Activated naive CD8-positive, alpha-beta T cell treated with anti-CD3 and anti-CD28 coated beads, Interleukin-2, amount 10 ng/mL, durations not matched to agents 7 days and 5 days (primary cell): ENCODE measurements at regions not wholly inside any gene's neighbourhood (a gene's known extent, or its start where the extent isn't known, plus 50 kb on each side); places are given as distances from the start of the nearest gene placed in this dataset.

Source experiments
- ATAC-seq: fragments of 150-1000 bp; cut with Tn5 transposase; one replicate; pipeline ENCODE4 v1.10.0; 2021; ENCODE audit warnings: low read depth, moderate library complexity
- POLR2A ChIA-PET: fragments of 350-600 bp; sonication (Branson Sonifier 250); formaldehyde crosslinking; loops from one replicate; lab custom pipeline; 2021; ENCODE audit warnings: antibody characterized with exemption; lab: Charles Lee
- DNase-seq: peaks from one replicate; pipeline ENCODE4 v3.0.0; 2021
- H3K27ac Mint-ChIP-seq: one replicate; pipeline ENCODE4 v1.8.0; 2022; ENCODE audit warnings: mild to moderate bottlenecking, mixed read lengths
- H3K27me3 Mint-ChIP-seq: one replicate; pipeline ENCODE4 v1.8.0; 2022; ENCODE audit warnings: mild to moderate bottlenecking, moderate library complexity, mixed read lengths
- H3K36me3 Mint-ChIP-seq: one replicate; pipeline ENCODE4 v1.8.0; 2021; ENCODE audit warnings: mild to moderate bottlenecking, mixed read lengths
- H3K4me1 Mint-ChIP-seq: one replicate; pipeline ENCODE4 v1.8.0; 2021; ENCODE audit warnings: mixed read lengths
- H3K4me3 Mint-ChIP-seq: one replicate; pipeline ENCODE4 v1.8.0; 2022; ENCODE audit warnings: mild to moderate bottlenecking, moderate library complexity, mixed read lengths
- H3K9me3 Mint-ChIP-seq: one replicate; pipeline ENCODE4 v1.8.0; 2021; ENCODE audit warnings: mixed read lengths

- H3K4me3 Mint-ChIP-seq, result no peak overlapping the region
- ATAC-seq (no peak), DNase-seq (no peak)
- H3K4me1 Mint-ChIP-seq, result no peaks in the 10 kb centered on the region
- no peaks in the 10 kb centered on the region for H3K27me3 Mint-ChIP-seq
- H3K27ac Mint-ChIP-seq, result no peak overlapping the region
- POLR2A ChIA-PET, result no interaction called here
- no peaks in the 10 kb centered on the region for H3K36me3 Mint-ChIP-seq
- H3K9me3 Mint-ChIP-seq, result peaks cover 1% of the 10 kb centered on the region
Observed at GRCh38 chr13:109910194-109910593, 123.8 kb upstream of the IRS2 start.

DNA sequence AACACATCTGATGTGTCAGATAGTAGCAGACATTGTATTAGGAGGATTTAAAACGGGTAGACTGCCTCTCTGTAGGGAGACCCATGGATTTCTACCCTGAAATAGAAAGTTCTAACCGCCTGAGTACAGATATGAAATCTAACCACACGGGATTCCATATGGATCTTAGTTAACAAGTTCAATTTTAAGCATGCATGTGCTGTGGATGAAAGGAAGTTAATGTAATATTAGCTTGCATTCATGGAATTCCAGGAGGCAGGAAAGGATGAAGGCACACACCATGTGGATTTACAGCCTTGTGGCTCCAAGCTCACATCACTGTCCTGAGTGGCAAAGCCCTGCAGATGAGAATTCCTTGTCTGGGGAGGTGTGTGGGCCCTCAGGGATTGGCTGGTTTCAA is 120.6 kb upstream of the IRS2 start:
- H3K9me3 Mint-ChIP-seq, result peaks cover 1% of the 10 kb centered on the region
- H3K4me3 Mint-ChIP-seq, result no peak overlapping the region
- no peaks in the 10 kb centered on the region for H3K36me3 Mint-ChIP-seq
- DNase-seq (no peak), ATAC-seq (no peak)
- no peaks in the 10 kb centered on the region for H3K27me3 Mint-ChIP-seq
- H3K4me1 Mint-ChIP-seq, result no peaks in the 10 kb centered on the region
- POLR2A ChIA-PET, result no interaction called here
- H3K27ac Mint-ChIP-seq, result no peak overlapping the region

- no peak overlapping the region for H3K4me3 Mint-ChIP-seq
- H3K4me1 Mint-ChIP-seq, result no peaks in the 10 kb centered on the region
- POLR2A ChIA-PET, result no interaction called here
- peaks cover 1% of the 10 kb centered on the region for H3K9me3 Mint-ChIP-seq
- no peak for ATAC-seq
- no peaks in the 10 kb centered on the region for H3K36me3 Mint-ChIP-seq
- no peak for DNase-seq
- H3K27ac Mint-ChIP-seq, result no peak overlapping the region
- no peaks in the 10 kb centered on the region for H3K27me3 Mint-ChIP-seq
Observed at GRCh38 chr13:109904218-109904617, 117.8 kb upstream of the IRS2 start.

DNA sequence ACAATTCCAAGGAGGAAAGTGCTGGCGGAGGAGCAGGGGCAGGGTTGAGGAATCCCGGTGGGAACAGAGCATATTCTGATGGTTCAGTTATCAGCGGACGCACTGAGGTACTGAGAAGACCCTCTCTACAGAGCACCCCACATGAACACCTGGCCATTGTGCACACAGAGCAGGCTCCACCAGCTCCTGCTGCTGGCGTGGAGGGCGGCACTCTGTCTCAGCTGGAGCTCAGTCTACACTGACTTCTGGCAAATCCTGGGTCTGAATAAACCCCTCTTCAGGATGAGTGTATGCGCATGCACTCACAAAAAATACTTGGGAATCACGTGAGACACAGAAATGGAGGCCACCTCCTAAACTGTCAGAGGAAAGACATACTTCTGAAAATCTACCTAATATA is 114.4 kb upstream of the IRS2 start:
- no peaks in the 10 kb centered on the region for H3K4me1 Mint-ChIP-seq
- ATAC-seq (no peak), DNase-seq (no peak)
- H3K27ac Mint-ChIP-seq, result no peak overlapping the region
- POLR2A ChIA-PET, result no interaction called here
- no peaks in the 10 kb centered on the region for H3K9me3 Mint-ChIP-seq
- no peak overlapping the region for H3K4me3 Mint-ChIP-seq
- peaks cover 7% of the 10 kb centered on the region for H3K27me3 Mint-ChIP-seq
- no peaks in the 10 kb centered on the region for H3K36me3 Mint-ChIP-seq

DNA sequence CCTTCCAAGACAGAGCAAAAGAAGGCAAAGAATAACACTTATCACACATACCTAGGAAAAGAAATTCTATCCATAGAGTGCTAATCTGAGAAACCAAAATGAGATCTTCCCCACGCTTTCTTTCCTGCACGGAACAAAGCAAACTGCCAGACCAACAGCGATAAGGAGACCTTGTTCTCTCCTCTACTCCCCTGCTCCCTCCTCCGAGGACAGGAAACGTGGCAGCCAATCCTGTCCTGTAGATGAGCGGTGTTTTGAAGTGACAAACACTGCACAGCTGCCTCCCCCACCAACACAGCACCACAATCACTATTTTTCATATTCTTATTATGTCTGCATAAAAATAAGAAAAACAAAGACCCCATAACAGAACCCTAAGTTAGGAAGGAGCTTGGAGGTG is 113.9 kb upstream of the IRS2 start:
- no peaks in the 10 kb centered on the region for H3K4me1 Mint-ChIP-seq
- peaks cover 7% of the 10 kb centered on the region for H3K27me3 Mint-ChIP-seq
- DNase-seq, result no peak
- POLR2A ChIA-PET, result no interaction called here
- no peaks in the 10 kb centered on the region for H3K9me3 Mint-ChIP-seq
- H3K27ac Mint-ChIP-seq, result no peak overlapping the region
- ATAC-seq, result no peak
- no peaks in the 10 kb centered on the region for H3K36me3 Mint-ChIP-seq
- no peak overlapping the region for H3K4me3 Mint-ChIP-seq

GRCh38 chr13:109899748-109900147 is 113.4 kb upstream of the IRS2 start:
- no peaks in the 10 kb centered on the region for H3K9me3 Mint-ChIP-seq
- no peak overlapping the region for H3K27ac Mint-ChIP-seq
- no peaks in the 10 kb centered on the region for H3K4me1 Mint-ChIP-seq
- no peaks in the 10 kb centered on the region for H3K36me3 Mint-ChIP-seq
- DNase-seq, result no peak
- H3K27me3 Mint-ChIP-seq, result peaks cover 7% of the 10 kb centered on the region
- POLR2A ChIA-PET, result no interaction called here
- H3K4me3 Mint-ChIP-seq, result no peak overlapping the region
- ATAC-seq, result no peak

GRCh38 chr13:109899316-109899715 is 112.9 kb upstream of the IRS2 start:
- ATAC-seq (no peak), DNase-seq (no peak)
- Mint-ChIP-seq H3K27ac (no peak overlapping the region), H3K4me3 (no peak overlapping the region), H3K4me1 (no peaks in the 10 kb centered on the region), H3K36me3 (no peaks in the 10 kb centered on the region), H3K27me3 (peaks cover 7% of the 10 kb centered on the region), H3K9me3 (no peaks in the 10 kb centered on the region)
- POLR2A ChIA-PET, result no interaction called here

DNA sequence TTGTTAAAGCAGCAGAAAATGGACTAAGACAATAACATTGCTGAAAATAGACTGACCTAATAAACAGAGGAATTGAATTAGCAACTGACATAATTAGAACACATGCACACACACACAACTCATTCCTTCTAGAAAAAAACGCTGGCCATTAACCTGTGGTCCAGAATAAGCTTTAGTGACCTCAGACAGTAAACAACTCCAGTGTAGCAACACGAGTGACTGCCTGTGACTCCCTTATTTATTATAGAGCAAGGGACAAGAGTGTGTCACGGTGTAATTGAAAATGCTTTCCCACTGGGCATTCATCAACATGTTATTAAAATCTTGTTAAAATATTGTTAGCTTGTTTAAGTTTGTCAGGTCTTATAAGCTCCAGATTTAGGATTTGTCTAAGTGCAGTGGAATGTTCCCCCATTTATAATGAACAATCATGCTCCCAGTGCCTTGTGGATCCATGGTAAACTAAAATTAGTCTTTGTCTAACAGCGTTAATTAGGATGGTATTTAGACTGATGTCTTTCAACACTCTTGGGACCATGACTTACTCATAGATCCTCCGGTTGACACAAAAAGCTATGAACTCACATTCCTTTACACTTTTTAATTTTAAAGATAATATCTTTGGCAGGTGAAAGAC is 111.7 kb upstream of the IRS2 start:
- Mint-ChIP-seq H3K4me3 (no peak overlapping the region), H3K27me3 (peaks cover 9% of the 10 kb centered on the region), H3K4me1 (no peaks in the 10 kb centered on the region), H3K27ac (no peak overlapping the region), H3K36me3 (no peaks in the 10 kb centered on the region), H3K9me3 (no peaks in the 10 kb centered on the region)
- DNase-seq (no peak), ATAC-seq (no peak)
- POLR2A ChIA-PET, result no interaction called here

- H3K27ac Mint-ChIP-seq, result no peak overlapping the region
- H3K4me3 Mint-ChIP-seq, result no peak overlapping the region
- ATAC-seq (no peak), DNase-seq (no peak)
- no peaks in the 10 kb centered on the region for H3K9me3 Mint-ChIP-seq
- H3K36me3 Mint-ChIP-seq, result no peaks in the 10 kb centered on the region
- peaks cover 7% of the 10 kb centered on the region for H3K27me3 Mint-ChIP-seq
- no peaks in the 10 kb centered on the region for H3K4me1 Mint-ChIP-seq
- POLR2A ChIA-PET, result no interaction called here
Observed at GRCh38 chr13:109892101-109892500, 105.7 kb upstream of the IRS2 start.

DNA sequence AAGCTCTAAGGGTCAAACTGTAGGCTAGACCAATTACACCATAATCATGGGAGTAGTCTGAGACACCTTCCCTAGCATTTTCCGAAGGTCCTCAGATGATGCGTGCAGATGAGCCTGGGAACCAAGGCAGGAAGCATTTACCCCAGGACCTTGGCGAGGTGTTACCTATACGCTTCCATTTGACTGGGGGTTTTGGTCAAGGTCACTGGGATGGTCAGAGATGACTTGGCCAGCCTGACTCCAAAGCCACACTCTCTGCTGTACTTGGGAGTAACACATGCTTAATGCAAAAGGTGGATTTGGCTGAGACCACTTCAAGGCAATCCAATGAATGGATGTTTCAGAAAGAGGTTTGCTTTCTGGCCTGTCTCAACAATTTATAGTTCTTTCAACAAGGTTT is 98.9 kb upstream of the IRS2 start:
- Mint-ChIP-seq H3K27me3 (no peaks in the 10 kb centered on the region), H3K4me1 (no peaks in the 10 kb centered on the region), H3K27ac (no peak overlapping the region), H3K9me3 (no peaks in the 10 kb centered on the region), H3K36me3 (no peaks in the 10 kb centered on the region), H3K4me3 (no peak overlapping the region)
- POLR2A ChIA-PET, result no interaction called here
- no peak for ATAC-seq
- DNase-seq, result no peak

- no peak overlapping the region for H3K27ac Mint-ChIP-seq
- POLR2A ChIA-PET, result no interaction called here
Observed at GRCh38 chr13:109884462-109884861, 98.1 kb upstream of the IRS2 start.

DNA sequence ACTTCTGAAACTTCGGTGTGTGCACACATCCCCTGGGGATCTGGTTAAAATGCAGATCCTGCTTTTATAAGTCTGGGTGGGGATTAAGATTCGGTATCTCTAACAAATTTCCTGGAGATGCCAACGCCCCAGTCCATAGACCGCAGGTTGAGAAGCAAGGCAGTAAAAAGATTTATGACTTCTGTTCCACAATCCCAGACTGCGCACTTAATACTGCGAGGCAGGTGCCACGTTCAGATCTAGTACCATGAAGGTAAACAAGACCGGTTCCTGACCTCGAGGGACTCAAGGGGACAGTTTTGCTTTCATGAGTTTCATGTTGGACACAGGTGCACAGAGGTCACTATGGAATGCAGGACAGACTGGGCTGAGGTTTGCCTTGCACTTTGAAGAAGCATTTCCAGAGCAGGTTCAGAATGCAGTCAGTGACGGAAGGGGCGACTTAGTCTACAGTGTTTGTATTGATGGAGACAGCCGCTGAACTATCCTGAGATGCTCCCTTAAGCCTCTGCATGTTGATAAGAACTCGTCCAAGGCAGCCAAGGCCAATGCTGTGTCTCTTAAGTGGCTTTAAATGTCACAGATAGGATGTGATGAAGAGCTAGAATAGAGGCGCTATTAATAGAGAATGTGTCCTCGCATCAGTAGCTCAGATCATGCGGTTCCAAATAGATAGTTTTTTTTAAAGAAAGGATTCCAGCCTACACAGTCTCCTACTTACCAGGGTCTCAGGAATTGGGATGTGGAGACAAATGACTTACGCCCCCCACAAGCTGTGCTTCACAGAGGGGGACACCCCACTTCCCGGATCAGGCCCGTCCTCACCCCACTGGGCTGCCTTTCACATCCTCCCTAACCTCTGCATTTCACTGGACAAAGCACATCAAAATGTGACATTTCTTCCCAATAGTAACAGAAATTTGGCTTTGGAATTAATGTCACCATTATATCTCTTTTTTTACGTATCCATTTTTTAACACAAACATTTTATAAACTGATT is 97.1 kb upstream of the IRS2 start:
- Mint-ChIP-seq H3K9me3 (no peaks in the 10 kb centered on the region), H3K36me3 (no peaks in the 10 kb centered on the region)

More at GRCh38 chr13:109884462-109884861, 98.1 kb upstream of the IRS2 start:
- no peaks in the 10 kb centered on the region for H3K9me3 Mint-ChIP-seq
- ATAC-seq (no peak), DNase-seq (no peak)
- no peaks in the 10 kb centered on the region for H3K4me1 Mint-ChIP-seq
- H3K4me3 Mint-ChIP-seq, result no peak overlapping the region
- H3K27me3 Mint-ChIP-seq, result no peaks in the 10 kb centered on the region
- no peaks in the 10 kb centered on the region for H3K36me3 Mint-ChIP-seq

DNA sequence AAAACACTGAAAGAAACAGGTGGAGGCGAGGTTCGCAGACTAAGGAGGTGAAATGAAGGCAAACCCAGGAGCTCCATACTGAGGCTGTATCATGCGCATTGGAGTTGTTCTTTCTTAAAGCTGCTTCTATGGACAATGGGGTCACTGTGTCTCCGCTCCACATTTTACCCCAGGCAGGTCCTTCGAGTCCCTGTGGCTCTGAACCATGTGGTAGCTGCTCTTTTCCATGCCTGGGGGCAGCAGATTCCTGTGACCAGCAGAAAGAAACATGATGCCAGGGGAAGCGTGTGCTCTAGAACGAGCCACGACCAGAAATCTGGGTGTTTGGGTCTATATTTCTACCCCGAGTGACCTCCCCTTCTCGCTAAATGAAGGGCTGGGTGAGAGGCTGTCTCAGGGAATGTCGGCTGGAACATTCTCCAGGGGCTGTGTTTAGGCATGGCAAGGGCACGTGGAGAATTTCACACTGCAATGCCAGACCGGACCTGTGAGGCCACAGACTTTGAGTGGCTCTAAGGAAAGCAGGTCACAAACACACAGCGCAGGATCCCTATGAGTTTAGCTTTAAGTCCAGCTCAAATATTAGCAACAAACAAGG is 95.7 kb upstream of the IRS2 start:
- Mint-ChIP-seq H3K4me3 (no peak overlapping the region), H3K4me1 (no peaks in the 10 kb centered on the region), H3K27me3 (no peaks in the 10 kb centered on the region), H3K27ac (no peak overlapping the region), H3K36me3 (no peaks in the 10 kb centered on the region), H3K9me3 (no peaks in the 10 kb centered on the region)
- POLR2A ChIA-PET, result no interaction called here
- ATAC-seq (no peak), DNase-seq (no peak)

More for the DNA sequence above, 97.1 kb upstream of the IRS2 start:
- Mint-ChIP-seq H3K27me3 (no peaks in the 10 kb centered on the region), H3K4me1 (no peaks in the 10 kb centered on the region), H3K27ac (no peak overlapping the region), H3K4me3 (no peak overlapping the region)
- POLR2A ChIA-PET, result no interaction called here
- ATAC-seq (no peak), DNase-seq (no peak)

DNA sequence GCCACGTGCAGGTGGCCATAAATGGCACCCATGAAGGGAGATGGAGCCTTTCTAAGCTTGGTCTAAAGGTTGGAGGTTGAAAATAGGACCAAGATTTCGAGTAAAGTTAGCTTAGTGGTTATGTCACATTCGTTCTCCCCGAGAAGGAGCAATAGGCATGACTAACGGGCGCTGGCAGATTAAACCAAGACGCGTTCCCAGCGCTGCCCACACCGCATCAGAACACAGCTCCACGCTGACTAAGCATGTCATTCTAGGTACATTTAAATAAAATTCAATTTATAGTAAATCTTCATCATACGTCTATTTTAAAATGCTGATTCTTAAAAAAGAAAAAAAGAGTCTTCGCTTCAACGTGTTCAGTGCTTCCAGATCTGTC is 95.0 kb upstream of the IRS2 start:
- POLR2A ChIA-PET, result no interaction called here
- no peaks in the 10 kb centered on the region for H3K4me1 Mint-ChIP-seq
- DNase-seq (no peak), ATAC-seq (no peak)
- H3K4me3 Mint-ChIP-seq, result no peak overlapping the region
- no peaks in the 10 kb centered on the region for H3K36me3 Mint-ChIP-seq
- H3K9me3 Mint-ChIP-seq, result no peaks in the 10 kb centered on the region
- no peak overlapping the region for H3K27ac Mint-ChIP-seq
- no peaks in the 10 kb centered on the region for H3K27me3 Mint-ChIP-seq
